Suprapubic skin (tissue), 4 donors: ENCODE measurements at regions not wholly inside any gene's neighbourhood (a gene's known extent, or its start where the extent isn't known, plus 50 kb on each side); places are given as distances from the start of the nearest gene placed in this dataset.
"Not testable (repeated sequence)": the region's sequence is repeated elsewhere in the genome, so short reads cannot be mapped to it uniquely, and the experiment has no call there.

Source experiments
- DNase-seq, 2 donors: peaks; one replicate each; pipeline ENCODE4 v3.0.0-alpha.2; 2019; ENCODE audit warnings: low spot score in 2 of 2
- H3K27ac ChIP-seq: fragments of 200-600 bp; sonication (generic); one replicate; pipeline ENCODE4 v1.5.1; 2019
- H3K27me3 ChIP-seq: fragments of 200-600 bp; sonication (generic); one replicate; pipeline ENCODE4 v1.5.1; 2019
- H3K36me3 ChIP-seq: fragments of 200-600 bp; sonication (generic); one replicate; pipeline ENCODE4 v1.5.1; 2019
- H3K4me1 ChIP-seq: fragments of 200-600 bp; sonication (generic); one replicate; pipeline ENCODE4 v1.5.1; 2019
- H3K4me3 ChIP-seq: fragments of 200-600 bp; sonication (generic); one replicate; pipeline ENCODE4 v1.5.1; 2019; ENCODE audit warnings: mild to moderate bottlenecking
- H3K9me3 ChIP-seq: fragments of 200-600 bp; sonication (generic); one replicate; pipeline ENCODE4 v1.5.1; 2019
- CTCF ChIP-seq, 2 donors: fragments of 200-600 bp in 1 of 2; fragments of 450-650 bp in 1 of 2; sonication (generic) in 1 of 2; IDR thresholded peaks; one replicate each; pipeline ENCODE4 v1.5.1; 2016 to 2019; ENCODE audit warnings: antibody characterized with exemption in 2 of 2, mild to moderate bottlenecking in 1 of 2, moderate library complexity in 1 of 2
- EP300 ChIP-seq: sonication (generic); formaldehyde crosslinking; IDR thresholded peaks from one replicate; pipeline ENCODE4 v1.6.1; 2017; ENCODE audit warnings: antibody characterized with exemption
- POLR2A ChIP-seq, 2 donors: fragments of 450-650 bp; IDR thresholded peaks; one replicate each; pipeline ENCODE4 v1.6.1; 2017; ENCODE audit warnings: antibody characterized with exemption in 2 of 2, mild to moderate bottlenecking in 2 of 2, moderate library complexity in 2 of 2
- POLR2AphosphoS5 ChIP-seq, 3 donors: sonication (generic); formaldehyde crosslinking; IDR thresholded peaks; one replicate each; pipeline ENCODE4 v1.6.1; 2017; ENCODE audit warnings: antibody characterized with exemption in 3 of 3
- WGBS: methylation state at CpG from one replicate; pipeline ENCODE4 v1.1.5; 2018; 5-methylcytosine and 5-hydroxymethylcytosine counted together

- Histone ChIP-seq H3K27me3 (no peaks in the 10 kb centered on the region), H3K9me3 (no peaks in the 10 kb centered on the region), H3K36me3 (no peaks in the 10 kb centered on the region), H3K27ac (no peak overlapping the region), H3K4me1 (no peaks in the 10 kb centered on the region), H3K4me3 (no peak overlapping the region)
- 50% methylated on average over 16 of the region's 16 CpGs for WGBS
- no peak for DNase-seq
- no peak for TF ChIP-seq CTCF (IDR thresholded peaks at IDR 0.05)
Measured at GRCh38 chrX:65971151-65971550, 68.7 kb downstream of the VSIG4 start.

- not testable (repeated sequence) for H3K27ac ChIP-seq, H3K36me3 ChIP-seq, H3K4me1 ChIP-seq, H3K9me3 ChIP-seq, DNase-seq, H3K4me3 ChIP-seq, H3K27me3 ChIP-seq
- 87% methylated on average over 3 of the region's 3 CpGs for WGBS
Measured at GRCh38 chrX:65967159-65967558, 72.7 kb downstream of the VSIG4 start.

GRCh38 chrX:65961714-65962113 lies 78.2 kb downstream of the VSIG4 start:
- 76% methylated on average over 2 of the region's 2 CpGs for WGBS
- TF ChIP-seq EP300, result no peak
- no peak overlapping the region for H3K27ac ChIP-seq
- no peaks in the 10 kb centered on the region for H3K9me3 ChIP-seq
- no peak overlapping the region for H3K4me3 ChIP-seq
- H3K4me1 ChIP-seq, result no peaks in the 10 kb centered on the region
- no peaks in the 10 kb centered on the region for H3K36me3 ChIP-seq
- DNase-seq, result no peak
- H3K27me3 ChIP-seq, result no peaks in the 10 kb centered on the region

GRCh38 chrX:65948103-65948502 lies 91.8 kb downstream of the VSIG4 start:
- Histone ChIP-seq H3K4me3 (no peak overlapping the region), H3K4me1 (no peaks in the 10 kb centered on the region), H3K27ac (no peak overlapping the region), H3K9me3 (no peaks in the 10 kb centered on the region), H3K36me3 (no peaks in the 10 kb centered on the region), H3K27me3 (no peaks in the 10 kb centered on the region)
- WGBS, result 80% methylated on average over 1 of the region's 1 CpG
- no peak for DNase-seq
- TF ChIP-seq EP300, result no peak
- TF ChIP-seq POLR2AphosphoS5 (IDR thresholded peaks at IDR 0.05), result no peak
- no peak for TF ChIP-seq POLR2A (IDR thresholded peaks at IDR 0.05)
- TF ChIP-seq CTCF (IDR thresholded peaks at IDR 0.05), result no peak

- Histone ChIP-seq H3K4me1 (no peaks in the 10 kb centered on the region), H3K27me3 (no peaks in the 10 kb centered on the region), H3K4me3 (no peak overlapping the region), H3K27ac (no peak overlapping the region), H3K36me3 (no peaks in the 10 kb centered on the region), H3K9me3 (no peaks in the 10 kb centered on the region)
- TF ChIP-seq POLR2AphosphoS5 (IDR thresholded peaks at IDR 0.05), result no peak
- TF ChIP-seq CTCF (IDR thresholded peaks at IDR 0.05), result no peak
- TF ChIP-seq EP300, result no peak
- no peak for TF ChIP-seq POLR2A (IDR thresholded peaks at IDR 0.05)
- no peak for DNase-seq
- WGBS, result 50% methylated on average over 1 of the region's 1 CpG
Measured at GRCh38 chrX:65941775-65942174, 98.1 kb downstream of the VSIG4 start.

- no peak overlapping the region for H3K4me3 ChIP-seq
- TF ChIP-seq POLR2A (IDR thresholded peaks at IDR 0.05) (no peak), POLR2AphosphoS5 (IDR thresholded peaks at IDR 0.05) (no peak), EP300 (no peak), CTCF (IDR thresholded peaks at IDR 0.05) (no peak)
- 82% methylated on average over 2 of the region's 2 CpGs for WGBS
- no peaks in the 10 kb centered on the region for H3K4me1 ChIP-seq
- DNase-seq, result no peak
- H3K36me3 ChIP-seq, result no peaks in the 10 kb centered on the region
- peak overlapping the region; percentile 48 for H3K27ac ChIP-seq
- no peaks in the 10 kb centered on the region for H3K9me3 ChIP-seq
- H3K27me3 ChIP-seq, result no peaks in the 10 kb centered on the region
Measured at GRCh38 chrX:65933085-65933589, 106.7 kb downstream of the VSIG4 start.
